SHP77 (cell line): ENCODE measurements at regions not wholly inside any gene's neighbourhood (a gene's known extent, or its start where the extent isn't known, plus 50 kb on each side); places are given as distances from the start of the nearest gene placed in this dataset.
"Not testable (repeated sequence)": the region's sequence is repeated elsewhere in the genome, so short reads cannot be mapped to it uniquely, and the experiment has no call there.

Source experiments
- DNase-seq, 2 experiments: peaks; one replicate each; lab custom pipeline; 2025; lab: John Stamatoyannopoulos, UW

GRCh38 chr11:91483956-91484355 lies 740.7 kb upstream of the FAT3 start:
- not testable (repeated sequence) for DNase-seq

- DNase-seq = not testable (repeated sequence)
Measured at GRCh38 chr11:91481875-91482274, 742.7 kb upstream of the FAT3 start.

- no peak for DNase-seq
Measured at GRCh38 chr11:91470656-91471055, 754.0 kb upstream of the FAT3 start.

GRCh38 chr11:91459840-91460239 lies 764.8 kb upstream of the FAT3 start:
- no peak for DNase-seq

GRCh38 chr11:91446267-91446666 lies 778.4 kb upstream of the FAT3 start:
- no peak for DNase-seq

- peak; percentile 14 to 20 for DNase-seq
Measured at GRCh38 chr11:91435694-91436395, 788.8 kb upstream of the FAT3 start.

GRCh38 chr11:91433284-91434010 lies 791.2 kb upstream of the FAT3 start:
- DNase-seq = no peak

GRCh38 chr11:91421641-91422040 lies 803.0 kb upstream of the FAT3 start:
- peak; percentile 44 to 47 for DNase-seq

- DNase-seq = no peak
Measured at GRCh38 chr11:91407842-91408241, 816.8 kb upstream of the FAT3 start.

GRCh38 chr11:91406009-91406408 lies 818.6 kb upstream of the FAT3 start:
- DNase-seq = no peak

- DNase-seq = no peak
Measured at GRCh38 chr11:91404344-91404743, 820.3 kb upstream of the FAT3 start.

- no peak for DNase-seq
Measured at GRCh38 chr11:91397134-91397468, 827.5 kb upstream of the FAT3 start.

- peak; percentile 11 to 24 for DNase-seq
Measured at GRCh38 chr11:91396236-91397133, 828.1 kb upstream of the FAT3 start.

- peak; percentile 33 to 34 for DNase-seq
Measured at GRCh38 chr11:91394727-91395414, 829.7 kb upstream of the FAT3 start.

- peak; percentile 8 to 37 for DNase-seq
Measured at GRCh38 chr11:91394073-91394726, 830.4 kb upstream of the FAT3 start.

GRCh38 chr11:91382946-91383345 lies 841.7 kb upstream of the FAT3 start:
- DNase-seq = no peak

GRCh38 chr11:91374794-91375193 lies 849.8 kb upstream of the FAT3 start:
- no peak for DNase-seq

GRCh38 chr11:91373497-91373896 lies 851.1 kb upstream of the FAT3 start:
- DNase-seq = no peak

- DNase-seq = no peak
Measured at GRCh38 chr11:91366816-91367215, 857.8 kb upstream of the FAT3 start.

GRCh38 chr11:91365986-91366585 lies 858.5 kb upstream of the FAT3 start:
- no peak for DNase-seq

- no peak for DNase-seq
Measured at GRCh38 chr11:91350931-91351330, 873.7 kb upstream of the FAT3 start.
